Chondrocyte (in vitro differentiated cells): ENCODE measurements at regions not wholly inside any gene's neighbourhood (a gene's known extent, or its start where the extent isn't known, plus 50 kb on each side); places are given as distances from the start of the nearest gene placed in this dataset.

Experiments used
- DNase-seq: peaks from one replicate; pipeline ENCODE4 v3.0.0; 2021; ENCODE audit warnings: mixed read lengths, low spot score
- H3K27ac Mint-ChIP-seq: one replicate; pipeline ENCODE4 v1.8.0; 2021; ENCODE audit warnings: mild to moderate bottlenecking, moderate library complexity, mixed read lengths; ENCODE audit not compliant: unreplicated experiment
- H3K27me3 Mint-ChIP-seq: 2 replicates; pipeline ENCODE4 v1.8.0; 2021; ENCODE audit warnings: low read depth, mixed read lengths
- H3K36me3 Mint-ChIP-seq: 2 replicates; pipeline ENCODE4 v1.8.0; 2021; ENCODE audit warnings: low read depth, mixed read lengths
- H3K4me1 Mint-ChIP-seq: 2 replicates; pipeline ENCODE4 v1.8.0; 2021; ENCODE audit warnings: low read depth, mild to moderate bottlenecking, mixed read lengths
- H3K4me3 Mint-ChIP-seq: one replicate; pipeline ENCODE4 v1.8.0; 2021; ENCODE audit warnings: mild to moderate bottlenecking, moderate library complexity, mixed read lengths; ENCODE audit not compliant: unreplicated experiment
- H3K9me3 Mint-ChIP-seq: 2 replicates; pipeline ENCODE4 v1.8.0; 2021; ENCODE audit warnings: low read depth, mixed read lengths
- TF ChIP-seq, protein P1 (sequence below): fragments of 200-600 bp; sonication (generic); IDR thresholded peaks from 2 replicates; pipeline ENCODE4 v1.5.0; 2021; ENCODE audit warnings: antibody characterized with exemption, mild to moderate bottlenecking, moderate library complexity

DNA sequence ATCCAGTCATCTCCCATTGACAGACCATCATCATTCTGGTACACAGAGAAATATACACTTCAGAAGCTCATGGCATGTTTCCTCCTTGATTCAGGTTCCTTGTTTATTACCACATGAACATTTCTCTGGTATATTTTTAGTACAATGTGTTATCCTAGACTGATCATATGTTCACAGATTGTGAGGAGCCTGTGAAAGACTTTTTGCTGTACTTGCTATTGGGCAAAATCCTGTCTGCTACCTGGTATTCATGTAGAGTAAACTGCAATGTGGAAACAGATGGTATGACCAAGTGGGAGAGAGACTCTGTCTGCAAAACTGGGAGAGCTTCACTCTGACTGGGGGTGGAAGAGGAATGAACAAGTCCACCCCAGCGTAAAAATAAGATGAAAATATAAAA is 657.2 kb downstream of the IRS1 start:
- Mint-ChIP-seq H3K36me3 (no peaks in the 10 kb centered on the region), H3K4me1 (no peaks in the 10 kb centered on the region), H3K9me3 (no peaks in the 10 kb centered on the region), H3K27ac (no peak overlapping the region), H3K27me3 (no peaks in the 10 kb centered on the region), H3K4me3 (no peak overlapping the region)
- TF ChIP-seq, protein P1, sequence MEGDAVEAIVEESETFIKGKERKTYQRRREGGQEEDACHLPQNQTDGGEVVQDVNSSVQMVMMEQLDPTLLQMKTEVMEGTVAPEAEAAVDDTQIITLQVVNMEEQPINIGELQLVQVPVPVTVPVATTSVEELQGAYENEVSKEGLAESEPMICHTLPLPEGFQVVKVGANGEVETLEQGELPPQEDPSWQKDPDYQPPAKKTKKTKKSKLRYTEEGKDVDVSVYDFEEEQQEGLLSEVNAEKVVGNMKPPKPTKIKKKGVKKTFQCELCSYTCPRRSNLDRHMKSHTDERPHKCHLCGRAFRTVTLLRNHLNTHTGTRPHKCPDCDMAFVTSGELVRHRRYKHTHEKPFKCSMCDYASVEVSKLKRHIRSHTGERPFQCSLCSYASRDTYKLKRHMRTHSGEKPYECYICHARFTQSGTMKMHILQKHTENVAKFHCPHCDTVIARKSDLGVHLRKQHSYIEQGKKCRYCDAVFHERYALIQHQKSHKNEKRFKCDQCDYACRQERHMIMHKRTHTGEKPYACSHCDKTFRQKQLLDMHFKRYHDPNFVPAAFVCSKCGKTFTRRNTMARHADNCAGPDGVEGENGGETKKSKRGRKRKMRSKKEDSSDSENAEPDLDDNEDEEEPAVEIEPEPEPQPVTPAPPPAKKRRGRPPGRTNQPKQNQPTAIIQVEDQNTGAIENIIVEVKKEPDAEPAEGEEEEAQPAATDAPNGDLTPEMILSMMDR = no peak
- DNase-seq = no peak

DNA sequence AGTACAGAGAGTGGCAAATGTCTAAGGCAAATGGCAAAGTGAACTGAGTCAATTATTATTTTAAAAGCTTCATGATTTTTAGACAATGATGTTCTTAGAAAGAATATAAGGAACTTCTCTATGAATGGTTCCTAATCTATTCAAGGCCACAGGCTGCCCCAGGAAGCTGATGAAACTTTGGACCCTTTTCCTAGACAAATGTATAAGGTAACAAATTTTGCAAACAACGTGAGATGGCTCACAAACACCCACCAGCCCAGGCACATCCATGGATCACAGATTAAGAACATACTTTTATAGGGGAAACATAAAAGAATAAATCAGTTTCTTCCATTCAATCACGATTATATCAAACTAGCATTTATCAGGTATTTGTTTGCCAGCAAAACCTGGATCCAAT is 659.0 kb downstream of the IRS1 start:
- DNase-seq = no peak
- no peaks in the 10 kb centered on the region for H3K36me3 Mint-ChIP-seq
- no peaks in the 10 kb centered on the region for H3K27me3 Mint-ChIP-seq
- no peak overlapping the region for H3K27ac Mint-ChIP-seq
- no peaks in the 10 kb centered on the region for H3K9me3 Mint-ChIP-seq
- no peaks in the 10 kb centered on the region for H3K4me1 Mint-ChIP-seq
- TF ChIP-seq, protein P1 = no peak
- no peak overlapping the region for H3K4me3 Mint-ChIP-seq

DNA sequence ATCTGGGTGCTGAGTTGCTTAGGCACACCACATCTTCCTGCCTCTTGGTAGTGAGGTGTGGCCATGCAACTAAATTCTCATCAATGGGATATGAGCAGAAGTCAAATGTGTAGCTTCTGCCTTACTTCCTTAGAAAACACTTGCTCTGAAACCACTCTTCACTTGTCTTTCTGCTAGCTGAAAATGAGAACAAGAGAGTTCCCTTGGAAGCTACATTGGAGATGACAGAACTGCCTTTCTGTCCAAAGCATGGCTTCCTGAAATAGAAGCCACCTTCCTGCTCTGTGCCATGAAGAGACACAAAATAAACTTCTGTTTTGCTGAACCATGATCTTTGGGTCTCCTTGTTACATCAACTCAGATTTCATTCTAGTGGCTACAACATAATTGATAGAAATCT is 659.9 kb downstream of the IRS1 start:
- H3K27me3 Mint-ChIP-seq = peaks cover 2% of the 10 kb centered on the region
- no peaks in the 10 kb centered on the region for H3K4me1 Mint-ChIP-seq
- H3K9me3 Mint-ChIP-seq = no peaks in the 10 kb centered on the region
- no peak overlapping the region for H3K27ac Mint-ChIP-seq
- no peaks in the 10 kb centered on the region for H3K36me3 Mint-ChIP-seq
- no peak for DNase-seq
- no peak overlapping the region for H3K4me3 Mint-ChIP-seq
- TF ChIP-seq, protein P1 = no peak

DNA sequence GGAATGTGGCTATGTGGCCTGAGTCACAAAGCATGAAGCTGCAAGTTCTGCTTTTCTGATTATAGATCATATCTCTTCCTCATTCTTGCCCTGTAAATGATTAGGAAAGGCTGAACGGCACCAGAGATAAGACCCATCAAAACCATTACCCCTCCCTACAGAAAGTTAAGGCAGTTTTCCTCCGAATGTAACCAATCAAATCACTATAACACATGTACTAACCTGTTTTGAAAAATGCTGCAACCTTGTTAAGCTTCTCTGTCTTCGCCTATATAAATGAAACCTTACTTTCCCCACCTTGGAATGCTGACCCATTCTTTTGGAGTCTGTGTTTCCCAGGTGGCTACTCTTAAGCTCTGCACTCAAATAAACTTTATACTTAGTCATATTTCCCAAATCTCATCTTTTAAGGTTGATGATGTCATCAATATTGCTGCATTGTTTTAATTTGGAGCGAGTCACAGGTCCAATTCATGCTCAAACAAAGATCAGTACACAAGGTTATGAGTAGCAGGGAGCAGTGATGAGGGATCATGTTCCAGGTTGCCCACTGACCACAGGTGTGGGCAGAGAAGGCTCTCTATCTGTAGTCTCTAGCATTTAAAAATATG is 662.3 kb downstream of the IRS1 start:
- H3K4me1 Mint-ChIP-seq = no peaks in the 10 kb centered on the region
- peaks cover 2% of the 10 kb centered on the region for H3K27me3 Mint-ChIP-seq
- DNase-seq = no peak
- no peaks in the 10 kb centered on the region for H3K36me3 Mint-ChIP-seq
- no peaks in the 10 kb centered on the region for H3K9me3 Mint-ChIP-seq
- TF ChIP-seq, protein P1 = no peak
- no peak overlapping the region for H3K27ac Mint-ChIP-seq
- H3K4me3 Mint-ChIP-seq = no peak overlapping the region

DNA sequence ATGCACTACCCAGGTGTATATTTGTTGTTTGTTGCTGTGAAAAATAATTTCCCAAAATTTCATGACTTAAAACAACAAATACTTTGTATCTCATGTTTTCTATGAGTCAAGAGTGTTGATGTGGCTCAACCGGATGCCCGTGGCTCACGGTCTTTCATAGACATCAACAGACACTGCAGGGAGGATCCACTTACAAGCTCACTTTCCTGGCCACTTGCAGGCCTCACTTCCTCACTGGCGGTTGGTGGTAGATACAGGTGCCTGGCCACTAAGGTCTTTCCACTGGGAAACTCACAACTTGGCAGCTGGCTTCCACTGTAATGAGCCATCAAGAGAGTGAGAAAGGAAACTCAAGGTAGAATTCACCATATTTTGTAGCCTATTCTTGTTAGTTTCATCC is 662.9 kb downstream of the IRS1 start:
- Mint-ChIP-seq H3K27ac (no peak overlapping the region), H3K4me3 (no peak overlapping the region), H3K4me1 (no peaks in the 10 kb centered on the region), H3K36me3 (no peaks in the 10 kb centered on the region), H3K27me3 (peaks cover 2% of the 10 kb centered on the region), H3K9me3 (no peaks in the 10 kb centered on the region)
- TF ChIP-seq, protein P1 = no peak
- no peak for DNase-seq
